Spleen (tissue), 7 donors: ENCODE measurements at regions not wholly inside any gene's neighbourhood (a gene's known extent, or its start where the extent isn't known, plus 50 kb on each side); places are given as distances from the start of the nearest gene placed in this dataset.

Experiments
- POLR2A ChIP-seq, 3 donors: fragments of 450-650 bp; IDR thresholded peaks; one replicate each; pipeline ENCODE4 v1.5.1; 2017; ENCODE audit warnings: antibody characterized with exemption in 3 of 3, mild to moderate bottlenecking in 1 of 3
- TF ChIP-seq, protein P1 (sequence below), 11 experiments: fragments of 200-600 bp in 7 of 11; fragments of 450-650 bp in 4 of 11; sonication (generic) in 4 of 11; IDR thresholded peaks in 8 of 11; conservative IDR thresholded peaks in 3 of 11; 1 replicate in 7 of 11; 2 replicates in 4 of 11; pipeline versions ENCODE4 v1.4.0 to v1.8.0; 2016 to 2021; ENCODE audit warnings: antibody characterized with exemption in 11 of 11, inconsistent platforms in 4 of 11, mild to moderate bottlenecking in 1 of 11
- donor health status: DM: no; HTN: no; CAD: no; lungs with moderate emphysema.
- donor health status: DM: no; HTN: no; CAD: no.
- donor health status: DM: no; HTN: no; CAD: no.

GRCh38 chr12:114616081-114616480 is 67.9 kb downstream of the TBX3 start:
- TF ChIP-seq, protein P1, sequence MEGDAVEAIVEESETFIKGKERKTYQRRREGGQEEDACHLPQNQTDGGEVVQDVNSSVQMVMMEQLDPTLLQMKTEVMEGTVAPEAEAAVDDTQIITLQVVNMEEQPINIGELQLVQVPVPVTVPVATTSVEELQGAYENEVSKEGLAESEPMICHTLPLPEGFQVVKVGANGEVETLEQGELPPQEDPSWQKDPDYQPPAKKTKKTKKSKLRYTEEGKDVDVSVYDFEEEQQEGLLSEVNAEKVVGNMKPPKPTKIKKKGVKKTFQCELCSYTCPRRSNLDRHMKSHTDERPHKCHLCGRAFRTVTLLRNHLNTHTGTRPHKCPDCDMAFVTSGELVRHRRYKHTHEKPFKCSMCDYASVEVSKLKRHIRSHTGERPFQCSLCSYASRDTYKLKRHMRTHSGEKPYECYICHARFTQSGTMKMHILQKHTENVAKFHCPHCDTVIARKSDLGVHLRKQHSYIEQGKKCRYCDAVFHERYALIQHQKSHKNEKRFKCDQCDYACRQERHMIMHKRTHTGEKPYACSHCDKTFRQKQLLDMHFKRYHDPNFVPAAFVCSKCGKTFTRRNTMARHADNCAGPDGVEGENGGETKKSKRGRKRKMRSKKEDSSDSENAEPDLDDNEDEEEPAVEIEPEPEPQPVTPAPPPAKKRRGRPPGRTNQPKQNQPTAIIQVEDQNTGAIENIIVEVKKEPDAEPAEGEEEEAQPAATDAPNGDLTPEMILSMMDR (IDR thresholded peaks at IDR 0.05 in 8 of 11, conservative IDR thresholded peaks at IDR 0.05 in 3 of 11), result no peak
- no peak for TF ChIP-seq POLR2A (IDR thresholded peaks at IDR 0.05)
